HCT116 (cell line): ENCODE measurements at regions not wholly inside any gene's neighbourhood (a gene's known extent, or its start where the extent isn't known, plus 50 kb on each side); places are given as distances from the start of the nearest gene placed in this dataset.

Experiments used
- ATAC-seq: fragments of 200-7000 bp; cut with Tn5 transposase; 2 replicates; pipeline ENCODE4 v1.9.1; 2020; ENCODE audit warnings: mild to moderate bottlenecking, moderate library complexity
- BruUV-seq: library from RNA; stranded (reverse); fragments of 400-500 nt; replicated peaks from 2 replicates; lab custom pipeline; 2021; lab: Mats Ljungman, UMichigan
- CTCF ChIA-PET: fragments of 300-600 bp; sonication (Branson Sonifier 250); formaldehyde crosslinking; loops from one replicate; lab custom pipeline; 2021; ENCODE audit warnings: antibody characterized with exemption; lab: Charles Lee
- POLR2A ChIA-PET: fragments of 300-600, 350-600 bp; sonication (Branson Sonifier 250); formaldehyde crosslinking; loops from one replicate; lab custom pipeline; 2021; ENCODE audit warnings: antibody characterized with exemption; lab: Charles Lee
- RAD21 ChIA-PET, 2 experiments: fragments of 300-600 bp; sonication (Branson Sonifier 250); formaldehyde crosslinking; loops; one replicate each; lab custom pipeline; 2023; ENCODE audit warnings: low total read pairs in 2 of 2; ENCODE audit not compliant: uncharacterized antibody in 2 of 2, unreplicated experiment in 2 of 2, low non-redundant PET in 1 of 2; lab: Charles Lee
- DNase-seq: peaks from one replicate; pipeline ENCODE4 v3.0.0-alpha.2; 2010; ENCODE audit warnings: low read depth, low spot score
- H2AFZ ChIP-seq: fragments of 200-600 bp; shearing (Covaris generic), sonication (generic); 2 replicates; pipeline ENCODE4 v1.6.1; 2017; ENCODE audit warnings: low read depth, mixed run types, mixed read lengths, antibody characterized with exemption, low read length; ENCODE audit not compliant: poor library complexity, severe bottlenecking
- H3K27ac ChIP-seq: 2 replicates; pipeline ENCODE4 v1.5.1; 2012; ENCODE audit warnings: low read depth, low read length
- H3K27me3 ChIP-seq: fragments of 200-600 bp; sonication (generic); 2 replicates; pipeline ENCODE4 v1.6.1; 2016; ENCODE audit warnings: mixed run types, low read length, mixed read lengths; ENCODE audit not compliant: insufficient read depth
- H3K36me3 ChIP-seq, 2 experiments: fragments of 200-500 bp in 1 of 2; fragments of 200-600 bp in 1 of 2; sonication (Bioruptor generic) in 1 of 2; sonication (generic) in 1 of 2; 2 replicates each; pipeline versions ENCODE4 v1.5.1 to v1.6.1; 2014 to 2016; ENCODE audit warnings: low read length in 2 of 2, inconsistent platforms in 1 of 2, mixed read lengths in 1 of 2, mixed run types in 1 of 2; ENCODE audit not compliant: insufficient read depth in 2 of 2, control insufficient read depth in 1 of 2
- H3K4me1 ChIP-seq, 2 experiments: fragments of 200-600 bp in 1 of 2; sonication (generic) in 1 of 2; 2 replicates each; pipeline versions ENCODE4 v1.5.1 to v1.6.1; 2012 to 2017; ENCODE audit warnings: low read length in 2 of 2, inconsistent platforms in 1 of 2, mild to moderate bottlenecking in 1 of 2, mixed read lengths in 1 of 2, mixed run types in 1 of 2, moderate library complexity in 1 of 2; ENCODE audit not compliant: insufficient read depth in 2 of 2, control insufficient read depth in 1 of 2
- H3K4me2 ChIP-seq: fragments of 200-600 bp; sonication (generic); 2 replicates; pipeline ENCODE4 v1.6.1; 2017; ENCODE audit warnings: mixed run types, low read length, mixed read lengths
- H3K4me3 ChIP-seq, 2 experiments: fragments of 200-600 bp in 1 of 2; sonication (generic) in 1 of 2; replicated peaks in 1 of 2; 2 replicates each; pipeline ENCODE4 v1.5.1; 2011 to 2016; ENCODE audit warnings: low read length in 2 of 2, control low read depth in 1 of 2, low read depth in 1 of 2, mild to moderate bottlenecking in 1 of 2, mixed read lengths in 1 of 2, mixed run types in 1 of 2
- H3K79me2 ChIP-seq: fragments of 200-600 bp; sonication (generic); 2 replicates; pipeline ENCODE4 v1.6.1; 2017; ENCODE audit warnings: mild to moderate bottlenecking, mixed run types, low read length, moderate library complexity, mixed read lengths; ENCODE audit not compliant: insufficient read depth
- H3K9ac ChIP-seq: fragments of 200-600 bp; sonication (generic); 2 replicates; pipeline ENCODE4 v1.6.1; 2016; ENCODE audit warnings: low read length, mixed read lengths
- H3K9me2 ChIP-seq: fragments of 200-600 bp; sonication (generic), shearing (Covaris generic); 2 replicates; pipeline ENCODE4 v1.6.1; 2017; ENCODE audit warnings: mixed run types, mild to moderate bottlenecking, moderate library complexity; ENCODE audit not compliant: insufficient read depth
- H3K9me3 ChIP-seq, 2 experiments: fragments of 200-500 bp in 1 of 2; fragments of 200-600 bp in 1 of 2; sonication (Bioruptor generic) in 1 of 2; sonication (generic) in 1 of 2; 2 replicates each; pipeline ENCODE4 v1.6.1; 2014 to 2017; ENCODE audit warnings: low read length in 2 of 2, mixed read lengths in 2 of 2, inconsistent platforms in 1 of 2, low read depth in 1 of 2, mild to moderate bottlenecking in 1 of 2, mixed run types in 1 of 2, moderate library complexity in 1 of 2; ENCODE audit not compliant: control insufficient read depth in 1 of 2, insufficient read depth in 1 of 2
- H4K20me1 ChIP-seq: fragments of 200-600 bp; sonication (generic), shearing (Covaris generic); 2 replicates; pipeline ENCODE4 v1.6.1; 2017; ENCODE audit warnings: mixed run types, mild to moderate bottlenecking, moderate library complexity; ENCODE audit not compliant: insufficient read depth
- CTCF ChIP-seq, 3 experiments: fragments of 200-600 bp in 1 of 3; sonication (generic) in 1 of 3; IDR thresholded peaks in 2 of 3; conservative IDR thresholded peaks in 1 of 3; 2 replicates each; pipeline ENCODE4 v1.5.1; 2012 to 2017; ENCODE audit warnings: low read depth in 2 of 3, low read length in 2 of 3, antibody characterized with exemption in 1 of 3, borderline replicate concordance in 1 of 3, control low read depth in 1 of 3, mild to moderate bottlenecking in 1 of 3, mixed read lengths in 1 of 3, mixed run types in 1 of 3, moderate library complexity in 1 of 3; ENCODE audit not compliant: insufficient read depth in 1 of 3
- EGR1 ChIP-seq: IDR thresholded peaks from 2 replicates; pipeline ENCODE4 v1.6.1; 2012; ENCODE audit warnings: low read depth
- EZH2phosphoT487 ChIP-seq: fragments of 200-600 bp; IDR thresholded peaks from 2 replicates; pipeline ENCODE4 v1.6.1; 2018; ENCODE audit warnings: antibody characterized with exemption, borderline replicate concordance
- FOSL1 ChIP-seq: IDR thresholded peaks from 2 replicates; pipeline ENCODE4 v1.6.1; 2012; ENCODE audit warnings: low read depth
- POLR2A ChIP-seq: IDR thresholded peaks from 2 replicates; pipeline ENCODE4 v1.7.0; 2011; ENCODE audit warnings: borderline replicate concordance; ENCODE audit not compliant: insufficient read depth, insufficient read length; ENCODE audit errors: extremely low read depth
- POLR2AphosphoS5 ChIP-seq: IDR thresholded peaks from 2 replicates; pipeline ENCODE4 v1.6.1; 2011; ENCODE audit warnings: mild to moderate bottlenecking, low read depth, low read length, moderate library complexity
- RAD21 ChIP-seq: IDR thresholded peaks from 2 replicates; pipeline ENCODE4 v1.6.1; 2012; ENCODE audit warnings: low read depth, mild to moderate bottlenecking
- REST ChIP-seq: IDR thresholded peaks from 2 replicates; pipeline ENCODE4 v1.6.1; 2012; ENCODE audit warnings: low read depth
- SIN3A ChIP-seq: IDR thresholded peaks from 2 replicates; pipeline ENCODE4 v1.6.1; 2012; ENCODE audit warnings: low read depth
- TCF7L2 ChIP-seq: IDR thresholded peaks from 2 replicates; pipeline ENCODE4 v1.7.0; 2011; ENCODE audit warnings: borderline replicate concordance, inconsistent platforms; ENCODE audit not compliant: insufficient read depth, insufficient read length; ENCODE audit errors: extremely low read depth
- YY1 ChIP-seq: IDR thresholded peaks from 2 replicates; pipeline ENCODE4 v1.6.1; 2011; ENCODE audit warnings: low read length, low read depth, moderate library complexity, mild to moderate bottlenecking; ENCODE audit not compliant: insufficient replicate concordance; ENCODE audit errors: extremely low read depth
- ZBTB33 ChIP-seq: IDR thresholded peaks from 2 replicates; pipeline ENCODE4 v1.6.1; 2011; ENCODE audit warnings: mild to moderate bottlenecking, low read length, moderate library complexity; ENCODE audit not compliant: insufficient replicate concordance; ENCODE audit errors: extremely low read depth
- ZFX ChIP-seq: fragments of 450-650 bp; IDR thresholded peaks from 2 replicates; pipeline ENCODE4 v1.6.1; 2017
- ZNF274 ChIP-seq: fragments of 200-500 bp; sonication (Bioruptor generic); IDR thresholded peaks from 2 replicates; pipeline ENCODE4 v1.6.1; 2014; ENCODE audit warnings: mild to moderate bottlenecking, low read depth, low read length, inconsistent platforms
- intact Hi-C: fragments of 100-400 bp; cut with micrococcal nuclease; formaldehyde crosslinking; loops from 2 replicates; pipeline ENCODE4 v1.10.0; 2022

GRCh38 chr7:41540601-41541000 lies 162.3 kb downstream of the INHBA start:
- Histone ChIP-seq H3K27me3 (no peaks in the 10 kb centered on the region), H3K4me1 (no peaks in the 10 kb centered on the region), H3K9me2 (no peaks in the 10 kb centered on the region), H3K4me3 (no peak overlapping the region), H3K79me2 (no peaks in the 10 kb centered on the region), H2AFZ (no peak overlapping the region), H4K20me1 (no peaks in the 10 kb centered on the region), H3K4me2 (no peak overlapping the region), H3K27ac (no peak overlapping the region), H3K36me3 (no peaks in the 10 kb centered on the region), H3K9ac (no peak overlapping the region), H3K9me3 (no peaks in the 10 kb centered on the region)
- DNase-seq (no peak), ATAC-seq (no peak)
- BruUV-seq, result no TSS peak
- ChIA-PET CTCF (no interaction called here), RAD21 (no interaction called here), POLR2A (no interaction called here)
- no peak for TF ChIP-seq POLR2AphosphoS5
- TF ChIP-seq RAD21, result no peak
- TF ChIP-seq YY1, result no peak
- no peak for TF ChIP-seq FOSL1
- no peak for TF ChIP-seq POLR2A
- TF ChIP-seq EGR1, result no peak
- TF ChIP-seq ZNF274, result no peak
- no peak for TF ChIP-seq REST
- no peak for TF ChIP-seq ZBTB33
- no peak for TF ChIP-seq SIN3A
- TF ChIP-seq EZH2phosphoT487, result no peak
- TF ChIP-seq TCF7L2, result no peak
- no peak for TF ChIP-seq ZFX
- TF ChIP-seq CTCF (IDR thresholded peaks at IDR 0.05 in 2 of 3, conservative IDR thresholded peaks at IDR 0.05 in 1 of 3; ENCODE audit: borderline replicate concordance in 1 of 3, insufficient read depth in 1 of 3, low read depth in 2 of 3, low read length in 2 of 3), result no peak
- intact Hi-C loops, result no loop called here
